ENCODE measurements at regions not wholly inside any gene's neighbourhood (a gene's known extent, or its start where the extent isn't known, plus 50 kb on each side); places are given as distances from the start of the nearest gene placed in this dataset.

DNA sequence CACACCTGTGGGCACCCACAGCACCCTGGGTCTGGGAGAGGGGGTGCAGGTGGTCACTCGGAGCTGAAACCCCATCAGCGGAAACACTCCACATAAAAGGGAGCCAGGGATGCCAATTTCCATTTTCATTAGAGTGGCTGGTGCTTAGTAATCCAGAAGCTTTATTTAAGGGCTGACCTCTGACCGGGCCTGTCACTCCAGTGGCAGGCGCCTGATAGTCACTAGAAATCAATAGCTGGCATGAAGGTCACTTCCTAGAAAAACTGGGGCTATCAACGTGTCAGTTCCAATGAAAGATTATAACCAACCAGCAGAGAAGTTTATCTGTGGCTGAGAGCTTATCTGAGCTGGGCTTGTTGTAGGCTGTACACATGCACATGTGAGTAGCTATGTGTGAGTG is 333.7 kb upstream of the SKOR2 start:
- TF ChIP-seq SMC3 (IDR thresholded peaks at IDR 0.05): no peak
- no peak for TF ChIP-seq CTCF (IDR thresholded peaks at IDR 0.05)
- TF ChIP-seq, protein P1, sequence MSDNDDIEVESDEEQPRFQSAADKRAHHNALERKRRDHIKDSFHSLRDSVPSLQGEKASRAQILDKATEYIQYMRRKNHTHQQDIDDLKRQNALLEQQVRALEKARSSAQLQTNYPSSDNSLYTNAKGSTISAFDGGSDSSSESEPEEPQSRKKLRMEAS (IDR thresholded peaks at IDR 0.05): no peak
- TF ChIP-seq KDM5A (IDR thresholded peaks at IDR 0.05): no peak
- TF ChIP-seq EP300 (IDR thresholded peaks at IDR 0.05): no peak
- no peak for TF ChIP-seq SREBF2 (IDR thresholded peaks at IDR 0.05)
- TF ChIP-seq HEYL (CRISPR knock-in tag; IDR thresholded peaks at IDR 0.05): no peak
- TF ChIP-seq MAZ (IDR thresholded peaks at IDR 0.05; ENCODE audit: borderline replicate concordance, low read depth, low read length): no peak
- TF ChIP-seq CHD2 (IDR thresholded peaks at IDR 0.05; ENCODE audit: low read length, partially characterized antibody): no peak

All from A549 (cell line).